ENCODE measurements at regions not wholly inside any gene's neighbourhood (a gene's known extent, or its start where the extent isn't known, plus 50 kb on each side); places are given as distances from the start of the nearest gene placed in this dataset.
"Not testable (repeated sequence)": the region's sequence is repeated elsewhere in the genome, so short reads cannot be mapped to it uniquely, and the experiment has no call there.

GRCh38 chr11:121358760-121359159, 66.2 kb downstream of the SC5D start:
- H3K9me3 ChIP-seq: no peaks in the 10 kb centered on the region
- H3K27me3 ChIP-seq (replicated peaks; ENCODE audit: insufficient read depth): no peaks in the 10 kb centered on the region
- TF ChIP-seq POLR2A (IDR thresholded peaks at IDR 0.05) (no peak), POLR2AphosphoS5 (IDR thresholded peaks at IDR 0.05) (peak; percentile 56)
- DNase-seq (ENCODE audit: low spot score): peak; percentile 12
- H3K36me3 ChIP-seq: no peaks in the 10 kb centered on the region
- 23% methylated on average over 1 of the region's 1 CpG for WGBS
- peaks cover 6% of the 10 kb centered on the region for H3K4me1 ChIP-seq (replicated peaks)
- no peak overlapping the region for H3K4me3 ChIP-seq
- peak overlapping the region in 1 of 2 donors; percentile 27 for H3K27ac ChIP-seq
- intact Hi-C loops (cut with DNase I): no loop called here

- Histone ChIP-seq H3K27me3 (replicated peaks; ENCODE audit: insufficient read depth) (no peaks in the 10 kb centered on the region), H3K4me1 (replicated peaks) (peaks cover 6% of the 10 kb centered on the region), H3K36me3 (no peaks in the 10 kb centered on the region), H3K27ac (no peak overlapping the region), H3K9me3 (no peaks in the 10 kb centered on the region), H3K4me3 (no peak overlapping the region)
- TF ChIP-seq POLR2AphosphoS5 (IDR thresholded peaks at IDR 0.05): no peak
- no peak for TF ChIP-seq POLR2A (IDR thresholded peaks at IDR 0.05)
- TF ChIP-seq CTCF (IDR thresholded peaks at IDR 0.05): no peak
- no peak for DNase-seq (ENCODE audit: low spot score)
- intact Hi-C loops (cut with DNase I): no loop called here
These were observed 67.0 kb downstream of the SC5D start for GRCh38 chr11:121359591-121359990.

- H3K27ac ChIP-seq; H3K4me1 ChIP-seq (replicated peaks); intact Hi-C loops (cut with DNase I); DNase-seq (ENCODE audit: low spot score); H3K9me3 ChIP-seq; H3K27me3 ChIP-seq (replicated peaks; ENCODE audit: insufficient read depth); H3K4me3 ChIP-seq; H3K36me3 ChIP-seq: not testable (repeated sequence)
- whole genome bisulfite sequencing: 95% methylated on average over 41 of the region's 41 CpGs
These were observed 70.4 kb downstream of the SC5D start for GRCh38 chr11:121362955-121363354.

GRCh38 chr11:121365304-121365703, 72.7 kb downstream of the SC5D start:
- Histone ChIP-seq H3K27me3 (replicated peaks; ENCODE audit: insufficient read depth) (no peaks in the 10 kb centered on the region), H3K4me3 (no peak overlapping the region), H3K9me3 (no peaks in the 10 kb centered on the region), H3K4me1 (replicated peaks) (no peaks in the 10 kb centered on the region), H3K36me3 (no peaks in the 10 kb centered on the region), H3K27ac (no peak overlapping the region)
- 81% methylated on average over 4 of the region's 4 CpGs for WGBS
- intact Hi-C loops (cut with DNase I): no loop called here
- DNase-seq (ENCODE audit: low spot score): no peak
- TF ChIP-seq POLR2A (IDR thresholded peaks at IDR 0.05): no peak

GRCh38 chr11:121366038-121366437, 73.5 kb downstream of the SC5D start:
- intact Hi-C loops (cut with DNase I): no loop called here
- Histone ChIP-seq H3K4me1 (replicated peaks) (no peaks in the 10 kb centered on the region), H3K27me3 (replicated peaks; ENCODE audit: insufficient read depth) (no peaks in the 10 kb centered on the region)

GRCh38 chr11:121367001-121367843, 74.7 kb downstream of the SC5D start:
- Histone ChIP-seq H3K4me3 (no peak overlapping the region), H3K36me3 (no peaks in the 10 kb centered on the region), H3K4me1 (replicated peaks) (no peaks in the 10 kb centered on the region), H3K9me3 (no peaks in the 10 kb centered on the region), H3K27ac (no peak overlapping the region), H3K27me3 (replicated peaks; ENCODE audit: insufficient read depth) (no peaks in the 10 kb centered on the region)
- TF ChIP-seq POLR2A (IDR thresholded peaks at IDR 0.05) (no peak), POLR2AphosphoS5 (IDR thresholded peaks at IDR 0.05) (no peak), CTCF (IDR thresholded peaks at IDR 0.05) (no peak)
- intact Hi-C loops (cut with DNase I): no loop called here
- no peak for DNase-seq (ENCODE audit: low spot score)
- WGBS: 45% methylated on average over 8 of the region's 8 CpGs

More at GRCh38 chr11:121366038-121366437, 73.5 kb downstream of the SC5D start:
- no peaks in the 10 kb centered on the region for H3K9me3 ChIP-seq
- H3K36me3 ChIP-seq: no peaks in the 10 kb centered on the region
- TF ChIP-seq CTCF (IDR thresholded peaks at IDR 0.05) (no peak), POLR2A (IDR thresholded peaks at IDR 0.05) (no peak), POLR2AphosphoS5 (IDR thresholded peaks at IDR 0.05) (no peak)
- 94% methylated on average over 5 of the region's 5 CpGs for WGBS
- no peak for DNase-seq (ENCODE audit: low spot score)
- no peak overlapping the region for H3K4me3 ChIP-seq
- H3K27ac ChIP-seq: no peak overlapping the region
